Hepatocyte (in vitro differentiated cells): ENCODE measurements at regions not wholly inside any gene's neighbourhood (a gene's known extent, or its start where the extent isn't known, plus 50 kb on each side); places are given as distances from the start of the nearest gene placed in this dataset.

Experiments
- DNase-seq: peaks from one replicate; pipeline ENCODE4 v3.0.0-alpha.2; 2016; ENCODE audit warnings: low spot score
- H2AFZ ChIP-seq: fragments of 200-600 bp; sonication (generic); 2 replicates; pipeline ENCODE4 v1.6.0; 2016; ENCODE audit warnings: antibody characterized with exemption, mild to moderate bottlenecking
- H3K27ac ChIP-seq: fragments of 200-600 bp; sonication (generic); 2 replicates; pipeline ENCODE4 v1.5.1; 2016; ENCODE audit warnings: mild to moderate bottlenecking
- H3K27me3 ChIP-seq: fragments of 200-600 bp; sonication (generic); 2 replicates; pipeline ENCODE4 v1.6.1; 2016
- H3K36me3 ChIP-seq: fragments of 200-600 bp; sonication (generic); replicated peaks from 2 replicates; pipeline ENCODE4 v1.5.1; 2016; ENCODE audit warnings: low read depth; ENCODE audit not compliant: insufficient read depth
- H3K4me1 ChIP-seq: fragments of 200-600 bp; sonication (generic); 2 replicates; pipeline ENCODE4 v1.5.1; 2016; ENCODE audit warnings: mild to moderate bottlenecking, moderate library complexity; ENCODE audit not compliant: insufficient read depth
- H3K4me2 ChIP-seq: fragments of 200-600 bp; sonication (generic); 2 replicates; pipeline ENCODE4 v1.6.0; 2016
- H3K4me3 ChIP-seq: fragments of 200-600 bp; sonication (generic); 2 replicates; pipeline ENCODE4 v1.5.1; 2016; ENCODE audit warnings: mild to moderate bottlenecking
- H3K79me2 ChIP-seq: fragments of 200-600 bp; sonication (generic); 2 replicates; pipeline ENCODE4 v1.6.0; 2017; ENCODE audit warnings: mild to moderate bottlenecking
- H3K9me2 ChIP-seq: fragments of 200-600 bp; sonication (generic); replicated peaks from 2 replicates; pipeline ENCODE4 v1.6.0; 2017; ENCODE audit warnings: mild to moderate bottlenecking; ENCODE audit not compliant: insufficient read depth
- H3K9me3 ChIP-seq: fragments of 200-600 bp; sonication (generic); 2 replicates; pipeline ENCODE4 v1.5.1; 2016; ENCODE audit warnings: low read depth, mild to moderate bottlenecking
- H4K20me1 ChIP-seq: fragments of 200-600 bp; sonication (generic); 2 replicates; pipeline ENCODE4 v1.6.0; 2016; ENCODE audit warnings: mild to moderate bottlenecking; ENCODE audit not compliant: insufficient read depth, poor library complexity, severe bottlenecking
- CTCF ChIP-seq: fragments of 200-600 bp; sonication (generic); IDR thresholded peaks from 2 replicates; pipeline ENCODE4 v1.5.1; 2016; ENCODE audit warnings: antibody characterized with exemption, mild to moderate bottlenecking; ENCODE audit not compliant: poor library complexity
- EZH2 ChIP-seq: fragments of 200-600 bp; sonication (generic); IDR thresholded peaks from 2 replicates; pipeline ENCODE4 v1.6.1; 2016; ENCODE audit warnings: antibody characterized with exemption, mild to moderate bottlenecking, borderline replicate concordance
- EZH2phosphoT487 ChIP-seq: fragments of 200-600 bp; sonication (generic); IDR thresholded peaks from one replicate; pipeline ENCODE4 v1.6.1; 2018; ENCODE audit warnings: antibody characterized with exemption, mild to moderate bottlenecking, low read depth, moderate library complexity; ENCODE audit not compliant: unreplicated experiment, severe bottlenecking
- WGBS: methylation state at CpG from one replicate; pipeline ENCODE4 v1.1.6; 2016; ENCODE audit warnings: low lambda C conversion rate; ENCODE audit errors: missing lambda C conversion rate; 5-methylcytosine and 5-hydroxymethylcytosine counted together

GRCh38 chr15:69758291-69758771, 305.7 kb downstream of the RPLP1 start:
- Histone ChIP-seq H3K9me2 (no peaks in the 10 kb centered on the region), H3K4me2 (no peak overlapping the region), H4K20me1 (no peaks in the 10 kb centered on the region), H2AFZ (no peak overlapping the region), H3K4me1 (peaks cover 4% of the 10 kb centered on the region), H3K27me3 (no peaks in the 10 kb centered on the region), H3K36me3 (no peaks in the 10 kb centered on the region), H3K27ac (peak overlapping the region; percentile 13), H3K79me2 (no peaks in the 10 kb centered on the region), H3K9me3 (no peaks in the 10 kb centered on the region), H3K4me3 (no peak overlapping the region)
- peak; percentile 40 for DNase-seq
- TF ChIP-seq EZH2 (no peak), CTCF (no peak), EZH2phosphoT487 (no peak)
- WGBS, result 62% methylated on average over 2 of the region's 2 CpGs

- Histone ChIP-seq H3K4me3 (no peak overlapping the region), H3K4me2 (no peak overlapping the region), H3K36me3 (no peaks in the 10 kb centered on the region), H3K9me3 (no peaks in the 10 kb centered on the region), H2AFZ (no peak overlapping the region), H3K9me2 (no peaks in the 10 kb centered on the region), H4K20me1 (no peaks in the 10 kb centered on the region), H3K79me2 (no peaks in the 10 kb centered on the region), H3K4me1 (peaks cover 4% of the 10 kb centered on the region), H3K27me3 (no peaks in the 10 kb centered on the region), H3K27ac (peak overlapping the region; percentile 13)
- no peak for DNase-seq
- TF ChIP-seq EZH2, result no peak
- TF ChIP-seq EZH2phosphoT487, result no peak
- no peak for TF ChIP-seq CTCF
- 83% methylated on average over 8 of the region's 8 CpGs for WGBS
Measured at GRCh38 chr15:69758810-69759790, 306.5 kb downstream of the RPLP1 start.

GRCh38 chr15:69760258-69760845, 307.7 kb downstream of the RPLP1 start:
- no peak for TF ChIP-seq CTCF
- TF ChIP-seq EZH2phosphoT487, result no peak
- no peak for TF ChIP-seq EZH2
- H3K36me3 ChIP-seq, result no peaks in the 10 kb centered on the region
- peaks cover 4% of the 10 kb centered on the region for H3K4me1 ChIP-seq
- no peaks in the 10 kb centered on the region for H4K20me1 ChIP-seq
- H3K79me2 ChIP-seq, result no peaks in the 10 kb centered on the region
- no peak overlapping the region for H3K4me3 ChIP-seq
- H3K9me2 ChIP-seq, result no peaks in the 10 kb centered on the region
- H3K27ac ChIP-seq, result peak overlapping the region; percentile 65
- no peak for DNase-seq
- H2AFZ ChIP-seq, result no peak overlapping the region
- H3K9me3 ChIP-seq, result no peaks in the 10 kb centered on the region
- no peaks in the 10 kb centered on the region for H3K27me3 ChIP-seq
- WGBS, result 72% methylated on average over 3 of the region's 3 CpGs
- H3K4me2 ChIP-seq, result no peak overlapping the region
